Fibroblast of lung (primary cell): ENCODE measurements at regions not wholly inside any gene's neighbourhood (a gene's known extent, or its start where the extent isn't known, plus 50 kb on each side); places are given as distances from the start of the nearest gene placed in this dataset.

Source experiments
- DNase-seq, 2 donors: peaks; one replicate each; pipeline versions ENCODE4 v3.0.0 to v3.0.0-alpha.2; 2010; ENCODE audit warnings: low read depth in 2 of 2
- H2AFZ ChIP-seq: 2 replicates; pipeline ENCODE4 v1.5.1; 2012; ENCODE audit warnings: low read length, control low read depth, inconsistent platforms
- H3K27ac ChIP-seq: 2 replicates; pipeline ENCODE4 v1.5.1; 2011; ENCODE audit warnings: low read length, control low read depth; ENCODE audit not compliant: insufficient read depth
- H3K27me3 ChIP-seq: 2 replicates; pipeline ENCODE4 v1.5.1; 2011; ENCODE audit warnings: mild to moderate bottlenecking, low read length; ENCODE audit not compliant: control insufficient read depth, insufficient read depth
- H3K36me3 ChIP-seq: 2 replicates; pipeline ENCODE4 v1.5.1; 2011; ENCODE audit warnings: low read length; ENCODE audit not compliant: control insufficient read depth, insufficient read depth
- H3K4me1 ChIP-seq: 2 replicates; pipeline ENCODE4 v1.5.1; 2011; ENCODE audit warnings: low read length; ENCODE audit not compliant: control insufficient read depth, insufficient read depth; ENCODE audit errors: extremely low read depth
- H3K4me2 ChIP-seq: 2 replicates; pipeline ENCODE4 v1.5.1; 2011; ENCODE audit warnings: low read length, control low read depth; ENCODE audit not compliant: insufficient read depth; ENCODE audit errors: extremely low read depth
- H3K4me3 ChIP-seq, 4 experiments: fragments of 200-600 bp in 1 of 4; sonication (generic) in 1 of 4; replicated peaks in 1 of 4; 2 replicates each; pipeline ENCODE4 v1.5.1; 2011 to 2016; ENCODE audit warnings: low read length in 4 of 4, low read depth in 3 of 4, mild to moderate bottlenecking in 3 of 4, control low read depth in 2 of 4, inconsistent platforms in 1 of 4, mixed read lengths in 1 of 4; ENCODE audit not compliant: insufficient read depth in 1 of 4; ENCODE audit errors: control extremely low read depth in 1 of 4
- H3K79me2 ChIP-seq: 2 replicates; pipeline ENCODE4 v1.5.1; 2012; ENCODE audit warnings: mild to moderate bottlenecking, low read length, inconsistent platforms; ENCODE audit not compliant: control insufficient read depth, insufficient read depth
- H3K9ac ChIP-seq: 2 replicates; pipeline ENCODE4 v1.5.1; 2011; ENCODE audit warnings: mild to moderate bottlenecking, low read length, control low read depth; ENCODE audit not compliant: insufficient read depth
- H3K9me3 ChIP-seq: 2 replicates; pipeline ENCODE4 v1.5.1; 2012; ENCODE audit warnings: low read depth, low read length; ENCODE audit not compliant: control insufficient read depth, insufficient read depth
- H4K20me1 ChIP-seq: 2 replicates; pipeline ENCODE4 v1.5.1; 2011; ENCODE audit warnings: low read length; ENCODE audit not compliant: control insufficient read depth, insufficient read depth; ENCODE audit errors: extremely low read depth
- EZH2 ChIP-seq: IDR thresholded peaks from 2 replicates; pipeline ENCODE4 v1.5.1; 2012; ENCODE audit warnings: low read length, control low read depth, mild to moderate bottlenecking; ENCODE audit errors: missing control alignments
- TF ChIP-seq, protein P1 (sequence below), 2 donors: IDR thresholded peaks in 1 of 2; conservative IDR thresholded peaks in 1 of 2; 1 replicate in 1 of 2; 2 replicates in 1 of 2; pipeline ENCODE4 v1.5.1; 2011 to 2012; ENCODE audit warnings: low read length in 2 of 2, control low read depth in 1 of 2, inconsistent platforms in 1 of 2, low read depth in 1 of 2, mild to moderate bottlenecking in 1 of 2

DNA sequence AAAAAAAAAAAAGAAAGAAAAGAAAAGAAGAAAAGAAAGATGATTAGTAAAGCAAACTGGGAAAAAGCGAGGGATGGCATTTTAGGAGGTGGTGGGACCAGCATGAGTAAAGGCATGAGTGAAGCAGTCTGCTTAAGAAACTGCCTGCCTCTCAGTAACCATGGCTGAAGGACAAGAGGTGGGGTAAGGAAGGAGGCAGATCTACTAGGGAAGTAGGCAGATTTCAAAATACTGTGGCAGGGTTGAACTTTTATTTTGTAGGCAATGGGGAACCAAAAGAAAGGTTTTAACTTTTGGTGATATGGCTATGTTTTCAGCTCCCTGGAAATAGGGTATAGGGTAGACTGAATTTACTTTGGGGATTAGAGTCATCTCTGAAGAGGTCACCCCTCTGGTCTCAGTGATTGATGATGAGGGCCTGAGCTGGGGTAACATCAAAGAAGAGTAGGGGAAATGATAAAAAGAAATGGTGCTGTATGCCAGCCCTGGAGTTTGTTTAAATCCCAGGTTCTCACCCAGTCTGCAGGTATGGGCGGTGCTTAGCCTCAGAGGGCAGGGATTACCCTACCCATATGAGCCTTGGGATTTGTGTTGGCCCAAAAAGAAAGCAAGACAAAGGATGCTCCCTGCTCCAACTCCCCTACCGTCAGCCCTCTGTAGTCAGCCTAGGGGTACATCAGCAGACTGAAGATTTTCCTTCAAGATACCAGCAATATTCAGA lies 316.2 kb downstream of the CWC27 start:
- no peaks in the 10 kb centered on the region for H3K79me2 ChIP-seq
- no peak overlapping the region for H3K4me2 ChIP-seq
- DNase-seq: no peak
- TF ChIP-seq EZH2: no peak
- TF ChIP-seq, protein P1, sequence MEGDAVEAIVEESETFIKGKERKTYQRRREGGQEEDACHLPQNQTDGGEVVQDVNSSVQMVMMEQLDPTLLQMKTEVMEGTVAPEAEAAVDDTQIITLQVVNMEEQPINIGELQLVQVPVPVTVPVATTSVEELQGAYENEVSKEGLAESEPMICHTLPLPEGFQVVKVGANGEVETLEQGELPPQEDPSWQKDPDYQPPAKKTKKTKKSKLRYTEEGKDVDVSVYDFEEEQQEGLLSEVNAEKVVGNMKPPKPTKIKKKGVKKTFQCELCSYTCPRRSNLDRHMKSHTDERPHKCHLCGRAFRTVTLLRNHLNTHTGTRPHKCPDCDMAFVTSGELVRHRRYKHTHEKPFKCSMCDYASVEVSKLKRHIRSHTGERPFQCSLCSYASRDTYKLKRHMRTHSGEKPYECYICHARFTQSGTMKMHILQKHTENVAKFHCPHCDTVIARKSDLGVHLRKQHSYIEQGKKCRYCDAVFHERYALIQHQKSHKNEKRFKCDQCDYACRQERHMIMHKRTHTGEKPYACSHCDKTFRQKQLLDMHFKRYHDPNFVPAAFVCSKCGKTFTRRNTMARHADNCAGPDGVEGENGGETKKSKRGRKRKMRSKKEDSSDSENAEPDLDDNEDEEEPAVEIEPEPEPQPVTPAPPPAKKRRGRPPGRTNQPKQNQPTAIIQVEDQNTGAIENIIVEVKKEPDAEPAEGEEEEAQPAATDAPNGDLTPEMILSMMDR (conservative IDR thresholded peaks at IDR 0.05 in 1 of 2, IDR thresholded peaks at IDR 0.05 in 1 of 2; ENCODE audit: low read depth in 1 of 2, low read length in 2 of 2): no peak
- no peaks in the 10 kb centered on the region for H3K9me3 ChIP-seq
- no peak overlapping the region for H3K27ac ChIP-seq
- H2AFZ ChIP-seq: no peak overlapping the region
- no peak overlapping the region for H3K4me3 ChIP-seq
- no peak overlapping the region for H3K9ac ChIP-seq
- no peaks in the 10 kb centered on the region for H3K4me1 ChIP-seq
- no peaks in the 10 kb centered on the region for H4K20me1 ChIP-seq
- H3K36me3 ChIP-seq: no peaks in the 10 kb centered on the region
- no peaks in the 10 kb centered on the region for H3K27me3 ChIP-seq

DNA sequence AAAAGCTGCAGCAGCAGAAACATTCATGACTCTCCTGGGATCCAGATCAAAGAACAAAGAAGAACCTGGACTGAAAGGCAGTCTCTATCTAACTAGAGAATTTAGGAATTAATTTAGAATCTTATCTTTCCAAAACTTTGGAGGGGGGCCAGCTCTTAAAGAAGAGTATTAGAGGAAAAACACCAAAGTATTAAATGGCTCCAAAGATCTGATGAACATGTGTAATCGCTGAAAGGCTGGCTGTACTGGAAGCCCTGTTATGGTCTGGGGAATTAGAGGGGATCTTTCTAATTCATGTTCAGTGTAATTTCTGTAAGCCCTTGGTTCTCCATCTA lies 316.8 kb downstream of the CWC27 start:
- no peaks in the 10 kb centered on the region for H3K9me3 ChIP-seq
- H3K79me2 ChIP-seq: no peaks in the 10 kb centered on the region
- no peaks in the 10 kb centered on the region for H3K36me3 ChIP-seq
- no peak overlapping the region for H3K4me3 ChIP-seq
- H3K27me3 ChIP-seq: no peaks in the 10 kb centered on the region
- TF ChIP-seq, protein P1 (conservative IDR thresholded peaks at IDR 0.05 in 1 of 2, IDR thresholded peaks at IDR 0.05 in 1 of 2; ENCODE audit: low read depth in 1 of 2, low read length in 2 of 2): no peak
- TF ChIP-seq EZH2: no peak
- H4K20me1 ChIP-seq: no peaks in the 10 kb centered on the region
- H3K27ac ChIP-seq: no peak overlapping the region
- H3K9ac ChIP-seq: no peak overlapping the region
- no peak overlapping the region for H2AFZ ChIP-seq
- H3K4me2 ChIP-seq: no peak overlapping the region
- H3K4me1 ChIP-seq: no peaks in the 10 kb centered on the region
- no peak for DNase-seq

DNA sequence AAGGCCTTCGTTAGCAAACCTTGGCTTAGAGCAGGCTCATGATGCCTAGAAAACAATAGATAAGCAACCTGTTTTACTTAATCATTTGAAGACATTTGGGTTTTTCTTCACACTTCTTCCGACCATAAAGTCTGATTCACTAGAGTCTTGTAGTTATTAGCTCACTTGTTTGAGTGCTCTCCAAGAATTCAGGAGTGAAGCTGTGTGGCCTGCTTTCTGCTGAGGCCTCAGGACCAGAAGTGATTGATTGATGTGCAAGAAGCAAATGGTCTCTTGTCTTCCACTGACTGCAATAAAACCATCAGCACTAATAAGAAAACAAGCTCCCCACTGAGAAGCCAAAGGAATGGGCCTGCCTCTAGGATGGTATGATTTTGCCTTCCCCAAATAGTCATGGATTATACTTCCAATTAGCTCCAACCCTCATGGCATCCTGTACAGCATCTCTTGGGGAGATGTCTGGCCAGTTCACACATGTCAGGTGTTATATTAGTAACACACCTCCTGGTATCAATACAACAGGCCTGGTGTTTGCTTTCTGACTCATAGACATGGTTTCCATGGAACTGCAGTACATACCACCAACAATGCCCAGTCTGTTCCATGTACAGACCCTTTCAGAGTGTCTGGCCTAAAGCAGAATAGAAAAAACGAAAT lies 317.6 kb downstream of the CWC27 start:
- no peak for TF ChIP-seq EZH2
- TF ChIP-seq, protein P1 (conservative IDR thresholded peaks at IDR 0.05 in 1 of 2, IDR thresholded peaks at IDR 0.05 in 1 of 2; ENCODE audit: low read depth in 1 of 2, low read length in 2 of 2): no peak
- H2AFZ ChIP-seq: no peak overlapping the region
- H3K27me3 ChIP-seq: no peaks in the 10 kb centered on the region
- peak in 1 of 2 donors; percentile 61 for DNase-seq
- H3K27ac ChIP-seq: no peak overlapping the region
- H4K20me1 ChIP-seq: no peaks in the 10 kb centered on the region
- H3K9ac ChIP-seq: no peak overlapping the region
- no peaks in the 10 kb centered on the region for H3K79me2 ChIP-seq
- H3K4me2 ChIP-seq: no peak overlapping the region
- no peaks in the 10 kb centered on the region for H3K4me1 ChIP-seq
- H3K9me3 ChIP-seq: no peaks in the 10 kb centered on the region
- no peak overlapping the region for H3K4me3 ChIP-seq
- H3K36me3 ChIP-seq: no peaks in the 10 kb centered on the region
